OCI-LY7 (cell line): ENCODE measurements at regions not wholly inside any gene's neighbourhood (a gene's known extent, or its start where the extent isn't known, plus 50 kb on each side); places are given as distances from the start of the nearest gene placed in this dataset.

Source experiments
- EZH2phosphoT487 ChIP-seq: fragments of 200-600 bp; sonication (generic); IDR thresholded peaks from 2 replicates; pipeline ENCODE4 v1.6.1; 2018; ENCODE audit warnings: low read depth, borderline replicate concordance, mild to moderate bottlenecking, mixed run types, antibody characterized with exemption, low read length, moderate library complexity, mixed read lengths
- TF ChIP-seq, protein P1 (sequence below): fragments of 200-600 bp; sonication (generic); conservative IDR thresholded peaks from 2 replicates; pipeline ENCODE4 v1.5.1; 2014; ENCODE audit warnings: mild to moderate bottlenecking, antibody characterized with exemption, low read length, moderate library complexity, mixed read lengths

DNA sequence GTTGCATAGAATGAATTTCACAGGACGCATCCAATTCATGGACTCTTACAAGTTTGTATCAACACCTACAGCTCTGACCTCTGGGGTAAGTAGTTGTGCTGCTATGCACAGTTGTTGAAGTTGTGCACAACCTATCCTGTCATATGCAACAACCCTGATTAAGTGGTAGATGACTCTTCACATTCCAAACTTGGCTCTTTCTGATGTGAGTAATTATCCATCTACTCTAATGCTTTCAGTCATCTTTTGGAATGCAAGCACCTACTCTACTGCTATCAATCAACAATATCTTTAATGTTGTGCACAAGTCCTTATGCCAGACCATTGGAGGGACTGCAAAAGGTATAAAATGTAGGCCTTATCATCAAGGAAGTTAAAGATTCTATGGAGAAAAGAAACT, 921.4 kb downstream of the MCTP2 start:
- TF ChIP-seq, protein P1, sequence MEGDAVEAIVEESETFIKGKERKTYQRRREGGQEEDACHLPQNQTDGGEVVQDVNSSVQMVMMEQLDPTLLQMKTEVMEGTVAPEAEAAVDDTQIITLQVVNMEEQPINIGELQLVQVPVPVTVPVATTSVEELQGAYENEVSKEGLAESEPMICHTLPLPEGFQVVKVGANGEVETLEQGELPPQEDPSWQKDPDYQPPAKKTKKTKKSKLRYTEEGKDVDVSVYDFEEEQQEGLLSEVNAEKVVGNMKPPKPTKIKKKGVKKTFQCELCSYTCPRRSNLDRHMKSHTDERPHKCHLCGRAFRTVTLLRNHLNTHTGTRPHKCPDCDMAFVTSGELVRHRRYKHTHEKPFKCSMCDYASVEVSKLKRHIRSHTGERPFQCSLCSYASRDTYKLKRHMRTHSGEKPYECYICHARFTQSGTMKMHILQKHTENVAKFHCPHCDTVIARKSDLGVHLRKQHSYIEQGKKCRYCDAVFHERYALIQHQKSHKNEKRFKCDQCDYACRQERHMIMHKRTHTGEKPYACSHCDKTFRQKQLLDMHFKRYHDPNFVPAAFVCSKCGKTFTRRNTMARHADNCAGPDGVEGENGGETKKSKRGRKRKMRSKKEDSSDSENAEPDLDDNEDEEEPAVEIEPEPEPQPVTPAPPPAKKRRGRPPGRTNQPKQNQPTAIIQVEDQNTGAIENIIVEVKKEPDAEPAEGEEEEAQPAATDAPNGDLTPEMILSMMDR, result no peak
- no peak for TF ChIP-seq EZH2phosphoT487
